GM12892 (cell line): ENCODE measurements at regions not wholly inside any gene's neighbourhood (a gene's known extent, or its start where the extent isn't known, plus 50 kb on each side); places are given as distances from the start of the nearest gene placed in this dataset.

Source experiments
- POLR2AphosphoS5 ChIP-seq: IDR thresholded peaks from 2 replicates; pipeline ENCODE4 v1.6.1; 2011; ENCODE audit warnings: low read depth, low read length, control low read depth
- TAF1 ChIP-seq: IDR thresholded peaks from 2 replicates; pipeline ENCODE4 v1.6.1; 2011; ENCODE audit warnings: low read depth, mild to moderate bottlenecking, control low read depth, low read length, borderline replicate concordance

DNA sequence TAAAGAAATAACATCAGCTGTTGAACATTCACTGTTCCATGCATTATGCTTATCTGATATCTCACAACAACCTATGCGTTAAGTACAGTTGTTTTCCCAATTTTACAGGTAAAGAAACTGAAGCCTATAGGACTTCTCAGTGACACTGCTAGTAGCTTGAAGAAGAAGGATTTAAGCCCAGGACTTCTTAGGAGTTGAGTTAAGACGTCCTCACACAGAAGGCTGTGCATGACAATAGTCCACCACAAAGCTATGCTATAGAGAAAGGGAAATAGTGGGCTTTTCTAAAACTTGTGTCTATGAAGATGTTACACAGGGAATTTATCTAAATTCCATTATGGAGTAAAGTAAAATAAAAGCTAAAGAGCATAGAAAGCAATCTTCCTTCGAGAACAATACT, 120.5 kb upstream of the RASSF8 start:
- TF ChIP-seq TAF1 (no peak), POLR2AphosphoS5 (no peak)
